DOHH2 (cell line): ENCODE measurements at regions not wholly inside any gene's neighbourhood (a gene's known extent, or its start where the extent isn't known, plus 50 kb on each side); places are given as distances from the start of the nearest gene placed in this dataset.

Experiments
- H3F3A ChIP-seq: fragments of 200-600 bp; sonication (generic), shearing (Covaris generic); 2 replicates; pipeline ENCODE4 v1.6.0; 2016; ENCODE audit warnings: antibody characterized with exemption, mild to moderate bottlenecking; ENCODE audit not compliant: control insufficient read depth, insufficient read depth
- H3K27ac ChIP-seq: fragments of 200-600 bp; sonication (generic); 2 replicates; pipeline ENCODE4 v1.5.1; 2014; ENCODE audit warnings: low read depth, mild to moderate bottlenecking, low read length, moderate library complexity
- H3K27me3 ChIP-seq: fragments of 200-600 bp; sonication (generic); 2 replicates; pipeline ENCODE4 v1.6.1; 2014; ENCODE audit warnings: mild to moderate bottlenecking, low read length, mixed read lengths; ENCODE audit not compliant: control insufficient read depth
- H3K36me3 ChIP-seq: fragments of 200-600 bp; sonication (generic); 2 replicates; pipeline ENCODE4 v1.6.1; 2014; ENCODE audit warnings: mild to moderate bottlenecking, low read length, moderate library complexity, mixed read lengths; ENCODE audit not compliant: control insufficient read depth
- H3K4me1 ChIP-seq: fragments of 200-600 bp; sonication (generic); 2 replicates; pipeline ENCODE4 v1.6.1; 2014; ENCODE audit warnings: mild to moderate bottlenecking, low read length, mixed read lengths; ENCODE audit not compliant: control insufficient read depth
- H3K4me2 ChIP-seq: fragments of 200-600 bp; sonication (generic); 2 replicates; pipeline ENCODE4 v1.6.0; 2014; ENCODE audit warnings: mild to moderate bottlenecking, low read length, moderate library complexity
- H3K4me3 ChIP-seq: fragments of 200-600 bp; sonication (generic); 2 replicates; pipeline ENCODE4 v1.5.1; 2014; ENCODE audit warnings: mild to moderate bottlenecking, low read length, mixed read lengths
- H3K79me2 ChIP-seq: fragments of 200-600 bp; sonication (generic); 2 replicates; pipeline ENCODE4 v1.6.1; 2014; ENCODE audit warnings: mild to moderate bottlenecking, low read length, mixed read lengths; ENCODE audit not compliant: control insufficient read depth
- H3K9me2 ChIP-seq: fragments of 200-600 bp; sonication (generic); replicated peaks from 2 replicates; pipeline ENCODE4 v1.6.1; 2014; ENCODE audit warnings: mild to moderate bottlenecking, low read length, mixed read lengths; ENCODE audit not compliant: control insufficient read depth
- H3K9me3 ChIP-seq: fragments of 200-600 bp; sonication (generic); 2 replicates; pipeline ENCODE4 v1.6.1; 2014; ENCODE audit warnings: antibody characterized with exemption, low read length, mixed read lengths; ENCODE audit not compliant: control insufficient read depth, insufficient read depth
- H4K20me1 ChIP-seq: fragments of 200-600 bp; sonication (generic); 2 replicates; pipeline ENCODE4 v1.6.0; 2014; ENCODE audit warnings: low read depth, mild to moderate bottlenecking, antibody characterized with exemption, low read length, moderate library complexity; ENCODE audit not compliant: control insufficient read depth, insufficient read depth
- CTCF ChIP-seq: fragments of 200-600 bp; sonication (generic); IDR thresholded peaks from one replicate; pipeline ENCODE4 v1.5.1; 2014; ENCODE audit warnings: antibody characterized with exemption, mild to moderate bottlenecking, low read depth, low read length; ENCODE audit not compliant: poor library complexity, severe bottlenecking
- EZH2phosphoT487 ChIP-seq: fragments of 200-600 bp; sonication (generic); IDR thresholded peaks from 2 replicates; pipeline ENCODE4 v1.6.1; 2017; ENCODE audit warnings: borderline replicate concordance, mild to moderate bottlenecking, antibody characterized with exemption, low read length, moderate library complexity, mixed read lengths

GRCh38 chr5:89243611-89244010 is 360.6 kb upstream of the MEF2C start:
- Histone ChIP-seq H4K20me1 (no peaks in the 10 kb centered on the region), H3K9me2 (no peaks in the 10 kb centered on the region), H3K9me3 (no peaks in the 10 kb centered on the region), H3K27me3 (no peaks in the 10 kb centered on the region), H3K79me2 (no peaks in the 10 kb centered on the region), H3K36me3 (no peaks in the 10 kb centered on the region), H3K27ac (no peak overlapping the region), H3K4me2 (no peak overlapping the region), H3F3A (no peaks in the 10 kb centered on the region), H3K4me3 (no peak overlapping the region), H3K4me1 (no peaks in the 10 kb centered on the region)
- TF ChIP-seq EZH2phosphoT487 = no peak
- TF ChIP-seq CTCF = no peak

- no peaks in the 10 kb centered on the region for H3K79me2 ChIP-seq
- no peak overlapping the region for H3K4me2 ChIP-seq
- no peaks in the 10 kb centered on the region for H3K36me3 ChIP-seq
- no peaks in the 10 kb centered on the region for H3K9me3 ChIP-seq
- H3K9me2 ChIP-seq = no peaks in the 10 kb centered on the region
- H4K20me1 ChIP-seq = no peaks in the 10 kb centered on the region
- TF ChIP-seq EZH2phosphoT487 (no peak), CTCF (no peak)
- H3K4me3 ChIP-seq = no peak overlapping the region
- H3F3A ChIP-seq = no peaks in the 10 kb centered on the region
- no peaks in the 10 kb centered on the region for H3K4me1 ChIP-seq
- H3K27ac ChIP-seq = no peak overlapping the region
- H3K27me3 ChIP-seq = no peaks in the 10 kb centered on the region
Observed at GRCh38 chr5:89241186-89241585, 358.2 kb upstream of the MEF2C start.

GRCh38 chr5:89236900-89237299 is 353.9 kb upstream of the MEF2C start:
- H3K4me2 ChIP-seq = no peak overlapping the region
- H3F3A ChIP-seq = no peaks in the 10 kb centered on the region
- H3K36me3 ChIP-seq = no peaks in the 10 kb centered on the region
- H3K4me3 ChIP-seq = no peak overlapping the region
- no peaks in the 10 kb centered on the region for H3K4me1 ChIP-seq
- no peaks in the 10 kb centered on the region for H3K9me2 ChIP-seq
- H3K27me3 ChIP-seq = no peaks in the 10 kb centered on the region
- no peaks in the 10 kb centered on the region for H3K79me2 ChIP-seq
- no peaks in the 10 kb centered on the region for H4K20me1 ChIP-seq
- TF ChIP-seq EZH2phosphoT487 (no peak), CTCF (no peak)
- H3K27ac ChIP-seq = no peak overlapping the region
- no peaks in the 10 kb centered on the region for H3K9me3 ChIP-seq

- H3K4me2 ChIP-seq = no peak overlapping the region
- no peak overlapping the region for H3K4me3 ChIP-seq
- no peaks in the 10 kb centered on the region for H3K36me3 ChIP-seq
- TF ChIP-seq EZH2phosphoT487 = no peak
- no peak for TF ChIP-seq CTCF
- H3K9me3 ChIP-seq = no peaks in the 10 kb centered on the region
- H3F3A ChIP-seq = no peaks in the 10 kb centered on the region
- no peaks in the 10 kb centered on the region for H3K9me2 ChIP-seq
- no peaks in the 10 kb centered on the region for H3K79me2 ChIP-seq
- no peaks in the 10 kb centered on the region for H3K4me1 ChIP-seq
- H3K27me3 ChIP-seq = no peaks in the 10 kb centered on the region
- H3K27ac ChIP-seq = no peak overlapping the region
- H4K20me1 ChIP-seq = no peaks in the 10 kb centered on the region
Observed at GRCh38 chr5:89233462-89233861, 350.5 kb upstream of the MEF2C start.
